ENCODE measurements at regions not wholly inside any gene's neighbourhood (a gene's known extent, or its start where the extent isn't known, plus 50 kb on each side); places are given as distances from the start of the nearest gene placed in this dataset.

DNA sequence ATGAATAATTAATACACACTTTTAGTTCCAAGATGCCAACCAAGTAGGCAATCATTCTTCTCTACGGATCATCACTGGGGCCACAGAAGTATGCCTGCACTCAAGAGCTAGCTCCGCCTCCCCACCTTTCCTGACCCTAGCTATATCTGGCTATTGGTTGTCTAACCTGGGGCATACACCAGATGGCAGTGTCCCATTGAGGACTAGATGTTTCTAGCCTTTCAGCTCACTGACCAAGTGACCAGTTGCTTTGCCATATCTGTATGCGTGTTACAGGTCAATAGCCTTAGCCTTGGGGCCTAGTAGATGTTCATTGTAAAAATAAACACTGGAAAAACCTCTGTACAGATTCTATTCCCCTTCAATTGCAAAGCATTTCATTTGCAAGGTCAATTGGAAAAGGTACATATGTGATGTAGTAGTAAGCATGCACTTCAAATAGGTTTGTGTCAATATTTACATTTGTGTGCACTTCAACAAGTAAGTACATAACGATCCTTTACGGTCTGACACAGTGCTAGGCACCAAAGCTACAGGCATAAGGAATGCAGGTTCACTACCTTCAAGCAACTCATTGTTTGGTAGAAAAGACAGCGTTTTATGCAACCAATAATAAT, 521.7 kb downstream of the PPARGC1A start:
- ATAC-seq: no peak
- H3K9me3 Mint-ChIP-seq: no peaks in the 10 kb centered on the region
- no peaks in the 10 kb centered on the region for H3K36me3 Mint-ChIP-seq
- no peak for DNase-seq
- H3K27me3 Mint-ChIP-seq: no peaks in the 10 kb centered on the region
- POLR2A ChIA-PET: no interaction called here
- H3K27ac Mint-ChIP-seq: no peak overlapping the region
- H3K4me3 Mint-ChIP-seq: no peak overlapping the region
- H3K4me1 Mint-ChIP-seq: no peaks in the 10 kb centered on the region

DNA sequence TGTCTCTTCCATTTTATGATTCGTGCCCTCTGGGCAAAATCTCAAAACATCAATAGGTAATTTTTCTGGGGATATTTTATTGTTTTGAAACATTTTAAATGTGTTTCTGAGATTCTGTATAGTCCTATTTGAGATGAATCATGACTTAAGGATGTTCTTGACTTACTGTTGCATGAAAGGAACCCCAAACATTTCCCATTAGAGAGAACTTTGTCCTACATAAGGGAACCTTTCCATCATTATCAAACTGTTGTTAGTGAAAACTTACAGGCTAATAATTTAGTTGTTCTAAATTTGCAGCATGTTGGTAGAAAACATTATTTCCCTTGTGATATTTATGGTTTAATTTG, 523.3 kb downstream of the PPARGC1A start:
- H3K36me3 Mint-ChIP-seq: no peaks in the 10 kb centered on the region
- no peak for ATAC-seq
- H3K27me3 Mint-ChIP-seq: no peaks in the 10 kb centered on the region
- H3K27ac Mint-ChIP-seq: no peak overlapping the region
- POLR2A ChIA-PET: no interaction called here
- no peak for DNase-seq
- H3K9me3 Mint-ChIP-seq: no peaks in the 10 kb centered on the region
- H3K4me1 Mint-ChIP-seq: no peaks in the 10 kb centered on the region
- H3K4me3 Mint-ChIP-seq: no peak overlapping the region

DNA sequence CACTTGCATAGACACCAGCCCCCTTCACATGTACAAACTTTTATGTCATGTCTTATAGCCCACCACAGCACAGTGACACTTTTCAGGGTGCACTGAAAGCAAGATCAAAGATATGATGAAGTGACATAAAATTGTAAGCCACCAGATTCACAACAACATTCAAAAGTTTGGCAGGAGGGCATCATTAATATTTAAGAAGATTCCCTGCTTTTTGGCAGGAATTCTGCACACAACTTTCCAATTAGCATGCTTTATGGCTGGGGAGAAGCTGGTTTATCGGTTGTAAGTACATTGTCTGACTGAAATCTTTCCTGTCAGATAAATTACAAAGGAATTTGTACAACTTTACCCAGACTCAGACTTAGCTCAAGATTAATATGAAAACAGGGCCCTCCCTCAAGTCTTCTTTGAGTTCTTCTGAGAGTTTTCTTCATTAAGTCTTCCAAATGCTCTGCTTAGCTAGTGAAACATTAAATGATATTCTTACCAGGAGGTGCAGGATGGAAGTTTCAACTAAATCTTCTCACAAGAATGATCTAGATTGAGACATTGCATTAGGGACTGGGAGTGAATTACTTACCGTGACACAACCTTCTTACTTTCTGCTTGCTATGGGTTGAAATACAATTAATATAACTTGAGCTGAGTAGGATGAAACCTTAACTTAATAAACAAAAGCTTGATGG, 523.8 kb downstream of the PPARGC1A start:
- ATAC-seq (no peak), DNase-seq (no peak)
- H3K4me3 Mint-ChIP-seq: no peak overlapping the region
- POLR2A ChIA-PET: no interaction called here
- H3K27me3 Mint-ChIP-seq: no peaks in the 10 kb centered on the region
- H3K4me1 Mint-ChIP-seq: no peaks in the 10 kb centered on the region
- no peaks in the 10 kb centered on the region for H3K9me3 Mint-ChIP-seq
- no peaks in the 10 kb centered on the region for H3K36me3 Mint-ChIP-seq
- no peak overlapping the region for H3K27ac Mint-ChIP-seq

DNA sequence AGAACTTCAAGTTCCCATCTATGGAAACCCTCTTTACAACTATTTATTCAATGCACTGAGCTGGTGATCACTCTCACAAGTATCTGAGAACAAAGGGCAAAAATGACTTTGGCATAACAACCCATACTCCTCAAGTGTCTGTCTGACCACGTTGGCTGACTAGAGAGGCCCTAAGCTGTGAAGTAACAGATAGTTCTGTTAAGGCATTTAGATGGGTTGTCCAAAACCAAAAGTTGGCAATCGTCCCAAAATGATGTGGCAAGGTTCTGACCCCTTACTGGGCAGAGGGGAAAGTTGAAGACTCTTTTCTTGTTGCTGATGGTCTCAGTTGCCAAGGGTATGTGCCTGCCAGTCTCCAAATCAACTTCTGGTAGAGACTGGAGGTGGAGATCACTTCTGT, 524.8 kb downstream of the PPARGC1A start:
- H3K36me3 Mint-ChIP-seq: no peaks in the 10 kb centered on the region
- POLR2A ChIA-PET: no interaction called here
- no peaks in the 10 kb centered on the region for H3K27me3 Mint-ChIP-seq
- DNase-seq (no peak), ATAC-seq (no peak)
- no peak overlapping the region for H3K4me3 Mint-ChIP-seq
- no peaks in the 10 kb centered on the region for H3K4me1 Mint-ChIP-seq
- no peak overlapping the region for H3K27ac Mint-ChIP-seq
- no peaks in the 10 kb centered on the region for H3K9me3 Mint-ChIP-seq

DNA sequence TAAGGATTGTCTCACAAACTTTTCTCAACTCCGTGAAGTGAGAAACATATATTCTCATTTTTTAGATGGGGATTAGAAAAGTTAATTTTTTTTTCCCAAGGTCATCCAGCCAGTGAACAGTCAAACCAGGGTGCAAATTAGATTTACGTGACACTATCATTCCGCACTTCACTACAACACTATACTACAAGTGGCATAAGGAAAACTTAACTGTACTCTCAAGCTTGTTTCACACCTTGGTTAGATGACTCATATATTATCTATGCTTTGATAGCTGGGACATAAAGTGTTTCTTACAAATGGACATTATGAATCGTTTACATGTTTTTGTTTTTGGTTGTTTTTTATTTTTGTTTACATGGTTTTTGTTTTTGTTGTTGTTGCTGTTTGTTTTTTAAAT, 525.7 kb downstream of the PPARGC1A start:
- no peaks in the 10 kb centered on the region for H3K4me1 Mint-ChIP-seq
- H3K4me3 Mint-ChIP-seq: no peak overlapping the region
- H3K9me3 Mint-ChIP-seq: no peaks in the 10 kb centered on the region
- no peaks in the 10 kb centered on the region for H3K27me3 Mint-ChIP-seq
- no peak for ATAC-seq
- POLR2A ChIA-PET: no interaction called here
- no peak for DNase-seq
- no peaks in the 10 kb centered on the region for H3K36me3 Mint-ChIP-seq
- H3K27ac Mint-ChIP-seq: no peak overlapping the region

DNA sequence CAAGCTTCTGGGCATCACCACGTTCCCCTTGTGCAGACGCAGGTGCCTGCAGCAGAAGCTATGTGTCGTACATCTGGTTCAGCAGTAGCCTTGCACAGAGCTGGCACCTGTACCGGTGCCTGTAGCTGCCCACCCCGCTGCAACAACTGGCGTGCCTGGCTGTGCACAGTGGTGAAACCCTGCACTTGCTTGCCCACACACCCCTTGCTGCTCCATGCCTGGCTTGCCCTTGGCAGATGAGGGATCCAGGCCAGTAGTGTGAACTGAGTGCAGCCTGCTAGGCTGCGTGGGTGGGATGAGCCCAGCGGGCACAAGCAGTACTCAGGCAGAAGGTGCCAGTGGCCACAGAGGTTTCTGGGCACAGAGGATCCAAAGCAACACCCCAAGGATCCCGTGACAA, 528.4 kb downstream of the PPARGC1A start:
- ATAC-seq: no peak
- H3K36me3 Mint-ChIP-seq: no peaks in the 10 kb centered on the region
- H3K4me1 Mint-ChIP-seq: no peaks in the 10 kb centered on the region
- no peak overlapping the region for H3K27ac Mint-ChIP-seq
- H3K9me3 Mint-ChIP-seq: no peaks in the 10 kb centered on the region
- H3K27me3 Mint-ChIP-seq: no peaks in the 10 kb centered on the region
- no peak for DNase-seq
- POLR2A ChIA-PET: no interaction called here
- H3K4me3 Mint-ChIP-seq: no peak overlapping the region

DNA sequence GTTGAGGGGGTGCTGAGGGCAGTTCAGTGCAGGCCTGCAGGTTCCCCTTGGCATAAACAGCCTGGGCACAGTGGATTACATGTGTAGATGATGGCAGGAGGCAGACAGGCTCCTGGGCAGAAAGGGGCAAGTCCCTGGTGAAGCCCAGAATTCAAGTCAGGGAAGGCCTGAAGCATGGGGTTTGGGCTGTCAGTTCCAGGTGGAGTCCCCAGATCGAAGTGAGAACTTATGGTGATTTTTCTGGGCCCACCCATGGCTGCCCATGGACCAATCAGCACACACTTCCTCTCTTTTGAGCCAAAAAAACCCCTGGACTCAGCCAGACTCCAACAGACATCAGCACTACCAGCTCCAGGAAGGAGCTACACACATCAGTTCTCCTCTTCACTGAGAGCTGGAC, 529.1 kb downstream of the PPARGC1A start:
- Mint-ChIP-seq H3K36me3 (no peaks in the 10 kb centered on the region), H3K27me3 (no peaks in the 10 kb centered on the region), H3K4me3 (no peak overlapping the region), H3K4me1 (no peaks in the 10 kb centered on the region), H3K9me3 (peaks cover 0 to under 1% (median 0%) of the 10 kb centered on the region in 9 donors), H3K27ac (no peak overlapping the region)
- ATAC-seq (no peak), DNase-seq (no peak)
- POLR2A ChIA-PET: no interaction called here

DNA sequence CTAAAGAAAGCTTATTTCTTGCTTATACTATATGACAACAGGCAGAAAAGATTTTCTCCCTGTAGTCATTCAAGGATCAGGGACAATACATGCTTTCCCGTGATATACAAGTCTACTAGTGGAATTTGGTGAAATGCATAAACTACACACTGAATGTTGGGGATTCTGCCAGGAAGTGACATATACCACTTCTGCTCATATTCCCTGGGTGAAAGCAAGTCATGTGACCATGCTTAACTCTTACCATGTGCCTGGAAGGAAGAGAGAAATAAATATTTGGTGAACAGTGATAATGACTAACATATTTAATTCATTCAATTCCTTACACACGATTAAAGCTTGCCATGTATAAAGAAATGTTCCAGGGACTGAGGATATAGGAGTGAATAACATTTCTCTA, 534.6 kb downstream of the PPARGC1A start:
- no peak overlapping the region for H3K27ac Mint-ChIP-seq

DNA sequence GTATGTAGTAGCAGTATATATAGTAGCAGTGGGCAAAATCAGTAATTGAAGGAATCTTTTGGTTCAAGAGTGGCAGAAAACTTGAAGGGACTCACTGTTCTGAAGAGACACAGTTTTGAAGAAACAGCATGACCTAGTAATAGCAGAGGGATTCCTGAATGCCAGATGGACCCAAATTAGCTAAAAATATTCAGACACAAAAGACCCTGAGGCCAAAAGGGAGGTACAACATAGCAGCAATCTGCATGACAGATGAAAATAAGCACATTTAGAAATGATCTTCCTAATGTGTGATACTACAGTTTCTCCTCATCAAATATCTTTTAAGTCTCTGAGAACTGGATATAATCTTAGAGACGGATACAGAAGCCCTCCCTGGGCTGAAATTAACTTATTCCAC, 536.6 kb downstream of the PPARGC1A start:
- Mint-ChIP-seq H3K27me3 (no peaks in the 10 kb centered on the region), H3K36me3 (no peaks in the 10 kb centered on the region), H3K27ac (no peak overlapping the region), H3K9me3 (peaks cover 0 to 6% (median 0%) of the 10 kb centered on the region in 9 donors), H3K4me3 (no peak overlapping the region), H3K4me1 (peaks cover 0 to 4% (median 0%) of the 10 kb centered on the region in 4 donors)
- ATAC-seq (no peak), DNase-seq (no peak)
- POLR2A ChIA-PET: no interaction called here

More for the DNA sequence above, 534.6 kb downstream of the PPARGC1A start:
- DNase-seq (no peak), ATAC-seq (no peak)
- POLR2A ChIA-PET: no interaction called here
- no peaks in the 10 kb centered on the region for H3K36me3 Mint-ChIP-seq
- H3K4me1 Mint-ChIP-seq: no peaks in the 10 kb centered on the region
- H3K27me3 Mint-ChIP-seq: no peaks in the 10 kb centered on the region
- peaks cover 0 to 6% (median 0%) of the 10 kb centered on the region in 9 donors for H3K9me3 Mint-ChIP-seq
- no peak overlapping the region for H3K4me3 Mint-ChIP-seq

DNA sequence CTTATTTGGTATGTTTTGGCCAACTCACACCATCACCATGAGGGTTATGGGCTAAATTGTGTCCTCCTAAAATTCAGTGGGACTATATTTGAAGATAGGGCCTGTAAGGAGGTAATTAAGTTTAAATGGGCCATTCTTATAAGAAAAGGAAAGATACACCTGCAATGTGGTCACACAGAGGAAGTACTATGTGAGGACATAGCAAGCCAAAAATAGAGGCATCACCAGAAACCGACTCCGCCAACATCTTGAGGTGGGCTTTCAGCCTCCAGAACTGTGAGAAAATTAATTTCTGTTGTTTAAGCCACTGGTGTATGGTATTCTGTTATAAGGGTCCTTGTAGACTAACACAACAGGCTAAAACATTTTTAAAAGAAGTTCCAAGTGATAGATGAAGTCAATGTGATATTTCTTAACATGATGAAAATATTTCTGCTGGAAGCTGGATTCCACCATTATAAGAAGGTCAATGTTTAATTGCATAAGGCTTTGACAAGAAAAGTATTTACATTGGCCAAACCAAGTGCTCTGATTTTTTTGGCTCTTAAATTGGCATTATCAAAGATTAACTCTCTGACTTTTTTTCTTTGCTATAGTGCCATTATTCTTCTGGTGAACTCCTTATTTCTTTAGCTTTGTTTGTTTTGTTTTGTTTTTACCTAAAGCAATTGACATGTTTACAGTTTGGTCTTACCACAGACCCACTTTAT, 540.9 kb downstream of the PPARGC1A start:
- Mint-ChIP-seq H3K27me3 (no peaks in the 10 kb centered on the region), H3K9me3 (no peaks in the 10 kb centered on the region), H3K4me3 (no peak overlapping the region), H3K36me3 (no peaks in the 10 kb centered on the region), H3K27ac (no peak overlapping the region), H3K4me1 (peaks cover 0 to 4% (median 0%) of the 10 kb centered on the region in 4 donors)
- no peak for ATAC-seq
- DNase-seq: no peak
- POLR2A ChIA-PET: interaction anchor here (1.1 kb wide), 1 partner anchor 15 kb away, joined by 3 read pairs; no protein-coding TSS in a partner anchor

DNA sequence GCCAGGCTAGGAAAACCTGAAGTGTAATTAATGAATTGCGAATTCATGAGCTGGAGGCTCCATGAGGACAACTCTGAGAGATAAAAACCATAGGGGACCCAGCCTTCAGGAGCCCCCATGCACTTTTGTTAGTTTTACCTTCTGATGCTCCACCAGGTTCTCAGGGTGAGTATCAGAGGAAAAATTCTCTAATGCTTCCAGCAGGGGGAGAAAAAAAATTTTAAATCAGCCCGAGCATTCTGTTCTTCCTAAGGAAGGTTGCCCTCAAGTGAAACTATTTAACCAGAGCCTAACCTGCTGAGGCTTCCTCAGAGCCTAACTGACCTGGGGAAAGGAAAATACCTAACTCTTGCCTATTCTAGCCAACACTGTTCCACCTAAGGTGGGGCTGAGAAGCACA, 552.6 kb downstream of the PPARGC1A start:
- Mint-ChIP-seq H3K27me3 (no peaks in the 10 kb centered on the region), H3K9me3 (peaks cover 0 to 11% (median 0%) of the 10 kb centered on the region in 9 donors), H3K27ac (no peak overlapping the region), H3K36me3 (no peaks in the 10 kb centered on the region), H3K4me1 (peaks cover 2 to 33% (median 27%) of the 10 kb centered on the region in 4 donors), H3K4me3 (no peak overlapping the region)
- POLR2A ChIA-PET: no interaction called here
- DNase-seq (no peak), ATAC-seq (no peak)

DNA sequence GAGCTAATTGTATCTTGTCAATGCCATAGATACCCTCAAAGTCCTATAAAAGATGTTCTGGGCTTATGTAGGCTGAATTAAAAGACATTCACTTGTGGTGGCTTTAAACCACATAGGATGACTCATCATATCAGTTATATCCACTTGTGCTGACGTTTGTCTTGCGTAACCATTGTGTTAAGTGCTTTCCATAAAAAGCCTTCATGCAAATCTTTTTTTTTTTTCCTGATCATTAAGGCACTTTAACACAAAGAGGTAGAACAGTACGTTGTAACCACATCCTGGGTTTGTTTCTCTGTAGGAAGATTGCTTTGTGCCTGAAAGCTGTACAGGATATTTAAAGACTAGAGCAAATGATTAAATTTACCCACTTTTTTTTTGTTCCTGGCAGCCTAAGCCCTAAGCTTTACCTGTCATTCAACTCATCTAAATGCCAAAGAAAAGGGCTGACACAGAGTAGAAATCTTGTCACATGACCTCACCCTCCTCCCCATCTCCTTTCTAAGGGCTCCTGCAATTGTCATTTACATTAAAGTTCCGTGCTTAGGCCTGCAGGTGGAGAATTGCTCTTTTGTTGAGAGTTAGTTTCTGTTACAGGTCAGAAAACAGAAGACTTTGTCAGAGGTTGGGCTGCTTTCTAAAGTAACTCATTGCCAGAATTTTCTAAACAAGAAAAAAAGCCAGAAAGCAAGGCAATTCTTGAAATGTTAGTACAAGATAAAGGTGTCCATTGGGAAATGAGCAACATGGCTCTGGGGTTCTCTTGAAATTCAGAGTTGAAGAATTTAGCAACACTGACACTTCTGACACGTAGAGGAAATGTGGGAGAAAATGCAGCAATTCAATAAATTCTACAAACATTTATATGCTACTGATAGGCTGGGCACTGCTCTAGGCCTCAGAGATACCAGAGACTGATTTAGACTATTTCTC, 555.6 kb downstream of the PPARGC1A start:
- H3K27ac Mint-ChIP-seq: peak overlapping the region; percentile 29 to 89 (median 80)
- DNase-seq (peak in 8 of 10 donors; percentile 11 to 84 (median 63)), ATAC-seq (peak; percentile 88 to 90)
- H3K27me3 Mint-ChIP-seq: no peaks in the 10 kb centered on the region
- H3K4me1 Mint-ChIP-seq: peaks cover 2 to 33% (median 27%) of the 10 kb centered on the region in 4 donors
- POLR2A ChIA-PET: interaction anchor here (0.6 to 1.1 kb wide), 2 partner anchors 9 to 15 kb away, joined by 3 read pairs; no protein-coding TSS in a partner anchor
- H3K9me3 Mint-ChIP-seq: peaks cover 0 to 11% (median 0%) of the 10 kb centered on the region in 9 donors
- H3K4me3 Mint-ChIP-seq: peak overlapping the region in 9 of 10 donors; percentile 12 to 62 (median 35)
- no peaks in the 10 kb centered on the region for H3K36me3 Mint-ChIP-seq

Data from naive thymus-derived CD8-positive, alpha-beta T cell (primary cell).